GM21528 (cell line): ENCODE measurements at regions not wholly inside any gene's neighbourhood (a gene's known extent, or its start where the extent isn't known, plus 50 kb on each side); places are given as distances from the start of the nearest gene placed in this dataset.

Experiments
- ATAC-seq: cut with Tn5 transposase; IDR thresholded peaks from one replicate; pipeline ENCODE4 v1.9.1; 2021; ENCODE audit warnings: mild to moderate bottlenecking, moderate library complexity; ENCODE audit not compliant: unreplicated experiment, low FRiP score

DNA sequence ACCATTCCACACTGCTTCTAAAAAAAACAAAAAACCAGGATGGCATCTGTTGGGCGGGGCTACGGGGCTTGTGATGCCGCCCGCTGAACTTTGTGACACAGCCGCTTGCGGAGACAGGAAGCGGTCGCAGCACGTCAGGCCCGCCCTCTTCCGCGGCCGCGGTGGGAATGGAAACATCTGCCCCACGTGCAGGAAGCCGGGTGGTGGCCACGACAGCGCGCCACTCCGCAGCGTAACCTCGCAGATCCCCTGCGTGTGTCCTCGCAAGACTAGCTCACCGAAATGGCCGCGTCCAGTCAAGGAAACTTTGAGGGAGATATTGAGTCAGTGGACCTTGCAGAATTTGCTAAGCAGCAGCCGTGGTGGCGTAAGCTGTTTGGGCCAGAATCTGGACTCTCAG is 168.5 kb downstream of the SUCLG1 start:
- no peak for ATAC-seq

DNA sequence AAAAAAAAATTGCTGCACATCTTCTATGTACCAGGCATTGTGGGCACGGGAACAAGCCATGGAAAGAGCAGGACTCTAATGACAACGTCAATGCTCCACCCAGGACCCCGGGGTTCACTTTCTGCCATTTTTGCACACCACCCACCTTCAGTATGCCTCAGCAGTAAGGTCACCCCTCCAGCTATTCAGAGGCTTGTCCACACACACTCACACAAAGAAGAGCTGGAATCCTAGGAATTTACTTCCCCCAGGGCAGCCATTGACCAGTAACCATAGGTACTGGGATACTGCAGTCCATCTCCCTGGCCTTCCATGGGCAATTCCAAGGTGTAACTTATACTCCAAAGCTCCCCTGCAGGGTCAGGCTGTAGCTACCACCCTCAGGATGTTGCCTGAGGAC is 170.8 kb downstream of the SUCLG1 start:
- no peak for ATAC-seq

DNA sequence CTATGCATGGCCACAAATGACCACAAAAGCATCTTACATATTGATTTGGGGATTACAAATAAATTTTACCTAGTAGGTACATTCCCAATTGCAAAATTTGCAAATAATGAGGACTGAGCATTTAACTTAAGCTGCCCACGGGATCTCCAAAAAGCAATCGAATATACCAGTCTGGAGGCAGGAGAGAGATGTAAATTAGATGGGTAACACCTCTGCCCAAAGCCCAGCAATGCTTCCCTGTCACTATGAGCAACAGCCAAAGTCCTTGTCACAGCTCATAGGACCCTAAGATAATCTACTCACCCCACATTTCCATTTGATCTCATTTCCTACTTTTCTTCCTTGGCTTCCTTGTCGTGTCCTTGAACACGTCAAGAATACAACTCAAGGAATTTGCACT is 172.2 kb downstream of the SUCLG1 start:
- no peak for ATAC-seq

DNA sequence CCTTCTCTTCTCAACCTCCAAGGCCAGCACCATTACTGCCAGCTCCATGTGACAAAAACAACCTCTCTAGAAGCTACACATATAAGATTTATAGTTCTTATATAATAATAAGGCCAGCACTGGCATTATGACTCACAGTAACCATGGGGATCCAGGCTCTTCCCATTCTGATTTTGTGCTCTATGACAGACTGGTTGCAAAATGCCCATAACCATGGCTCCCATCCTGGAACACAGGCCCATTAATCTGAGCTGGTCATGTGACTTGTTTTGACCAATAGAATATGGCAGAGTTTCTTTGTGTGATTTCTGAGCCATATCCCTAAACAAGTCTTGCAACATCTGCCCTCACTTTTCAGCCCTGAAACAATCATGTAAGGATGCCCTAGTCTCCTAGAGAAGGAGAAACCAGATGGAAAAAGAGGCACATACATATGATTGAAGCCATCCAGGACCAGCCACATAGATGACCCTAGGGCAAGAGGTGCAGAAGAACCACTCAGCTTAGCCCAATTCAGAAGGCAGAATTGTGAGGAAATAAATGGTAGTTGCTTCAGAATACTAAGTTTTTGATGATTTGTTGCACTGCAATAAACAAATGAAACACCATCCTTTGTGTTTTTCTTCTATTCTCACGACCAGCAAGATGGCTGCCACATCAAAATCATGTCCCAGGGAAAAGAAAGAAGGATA is 173.9 kb downstream of the SUCLG1 start:
- ATAC-seq: no peak

DNA sequence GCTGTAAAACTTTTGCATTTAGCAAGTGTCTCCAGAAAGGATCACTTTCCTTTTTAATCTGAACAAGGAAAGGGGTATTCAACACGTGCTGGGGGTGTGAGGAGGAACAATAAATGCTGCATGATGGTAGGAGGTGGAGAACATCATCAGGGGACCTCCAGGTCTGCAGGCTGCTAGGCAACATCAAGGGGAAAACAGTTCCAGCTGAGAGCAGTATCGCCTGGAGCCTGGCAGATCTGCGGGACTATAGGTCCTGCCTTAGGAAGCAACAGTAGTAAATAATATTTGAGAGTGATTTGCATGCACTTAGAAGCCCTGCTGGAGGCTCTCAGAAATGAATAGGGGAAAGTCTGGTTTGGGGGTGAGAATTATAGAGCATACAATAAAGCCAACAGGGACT is 175.6 kb downstream of the SUCLG1 start:
- no peak for ATAC-seq

- ATAC-seq: no peak
Observed at GRCh38 chr2:84281510-84281909, 177.6 kb downstream of the SUCLG1 start.

DNA sequence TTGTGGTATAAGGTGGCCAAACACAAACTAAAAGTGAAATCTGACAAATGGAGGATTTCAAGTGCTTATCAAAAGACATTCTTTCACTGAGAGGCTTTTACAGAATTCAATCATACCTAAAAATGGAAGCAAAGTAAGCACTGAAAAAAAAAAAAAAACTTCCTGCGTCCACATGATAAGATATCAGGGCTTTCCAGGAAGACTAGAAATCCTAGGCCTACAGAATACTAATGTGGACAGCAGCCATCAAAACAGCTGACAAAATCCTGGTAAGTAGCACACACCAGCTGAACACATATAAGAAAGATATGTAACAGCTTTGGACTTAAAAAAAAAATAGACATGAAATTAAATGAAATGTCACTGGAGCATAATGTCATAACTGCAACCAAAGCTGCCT is 178.2 kb downstream of the SUCLG1 start:
- no peak for ATAC-seq

GRCh38 chr2:84278386-84278785 is 180.7 kb downstream of the SUCLG1 start:
- no peak for ATAC-seq

DNA sequence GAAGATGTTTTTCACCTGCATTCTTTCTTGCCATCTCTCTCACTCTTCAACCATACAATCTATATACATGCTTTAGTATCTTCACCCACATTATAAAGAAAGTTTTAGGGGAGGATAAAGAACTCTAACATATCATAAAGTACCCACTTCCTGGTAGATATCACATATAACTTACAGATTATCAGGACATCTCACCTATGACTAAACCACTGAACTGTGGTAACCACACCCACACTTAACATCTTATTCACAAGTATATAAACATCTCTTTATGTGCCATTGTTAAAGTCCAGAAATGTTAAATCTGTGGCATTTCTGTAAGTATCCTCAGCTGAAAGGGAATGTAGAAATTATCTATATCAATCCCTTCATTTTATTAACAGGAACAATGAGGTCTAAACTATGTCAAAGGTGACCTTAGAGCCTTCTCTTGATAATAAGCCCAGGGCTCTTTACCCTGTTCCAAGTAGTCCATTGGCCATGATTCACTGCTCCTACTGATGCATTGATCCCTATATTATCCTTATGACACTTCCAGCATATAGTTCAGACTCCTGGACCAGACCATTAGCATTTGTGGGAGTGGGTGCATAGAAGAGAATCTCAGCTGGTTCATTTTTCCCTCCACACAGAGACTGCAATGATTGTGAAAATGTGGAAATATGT is 182.4 kb downstream of the SUCLG1 start:
- ATAC-seq: no peak

- no peak for ATAC-seq
Observed at GRCh38 chr2:84273406-84273805, 185.7 kb downstream of the SUCLG1 start.

DNA sequence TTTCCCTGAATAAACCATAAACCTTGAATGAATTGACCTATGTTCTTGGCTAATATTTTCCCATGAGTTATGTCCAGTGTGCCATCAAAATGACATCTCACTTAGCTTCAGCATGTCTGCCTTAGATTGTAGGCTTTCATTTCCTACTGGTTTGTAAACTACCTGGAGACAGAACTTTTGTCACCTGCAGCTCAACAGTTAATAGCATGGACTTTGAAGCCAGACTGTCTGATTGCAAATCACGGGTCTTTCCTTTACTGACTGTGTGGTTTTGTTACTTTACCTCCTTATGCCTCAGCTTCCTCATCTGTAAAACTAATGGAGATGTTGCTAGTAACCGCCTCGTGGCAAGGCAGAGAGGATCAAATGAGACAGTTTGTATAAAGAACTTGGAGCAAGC is 187.1 kb downstream of the SUCLG1 start:
- ATAC-seq: no peak

DNA sequence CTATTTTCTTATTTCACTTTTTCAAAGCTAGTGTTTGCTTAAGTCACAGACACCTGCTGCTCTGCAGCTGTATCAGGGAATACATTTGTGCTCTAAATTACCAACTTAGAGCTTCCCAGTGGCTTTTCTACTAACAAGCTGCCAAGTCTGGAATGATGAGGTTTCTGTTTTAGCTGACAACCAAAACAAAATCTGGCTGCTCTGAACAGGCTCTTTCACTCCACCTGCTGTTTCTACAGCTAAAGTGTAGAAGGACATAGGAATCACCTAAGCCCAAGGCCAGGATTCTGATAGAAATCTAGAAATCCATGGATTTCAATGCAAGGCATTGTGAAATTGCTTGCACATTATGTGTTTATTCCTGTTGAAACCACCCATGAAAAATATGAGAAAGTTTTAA is 201.2 kb downstream of the SUCLG1 start:
- no peak for ATAC-seq

GRCh38 chr2:84251651-84252302 is 207.3 kb downstream of the SUCLG1 start:
- no peak for ATAC-seq

DNA sequence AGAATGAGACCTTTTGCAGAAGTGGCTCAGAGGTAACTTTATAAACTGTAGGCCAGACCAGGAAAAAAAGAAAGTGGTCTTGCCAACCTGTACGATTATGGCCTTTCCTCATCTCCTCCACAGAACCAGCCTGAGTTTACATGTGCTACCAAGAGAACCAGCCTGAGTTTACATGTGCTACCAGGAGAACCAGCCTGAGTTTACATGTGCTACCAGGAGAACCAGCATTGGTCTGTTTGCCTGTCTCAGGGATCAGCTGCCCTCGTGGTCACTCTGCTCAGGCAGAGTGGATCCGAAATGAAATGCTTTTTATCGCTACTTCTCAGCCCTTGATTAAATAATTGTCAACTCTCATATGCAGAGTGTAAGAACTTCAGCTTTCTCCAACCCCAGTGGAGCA is 209.9 kb downstream of the SUCLG1 start:
- ATAC-seq: no peak

DNA sequence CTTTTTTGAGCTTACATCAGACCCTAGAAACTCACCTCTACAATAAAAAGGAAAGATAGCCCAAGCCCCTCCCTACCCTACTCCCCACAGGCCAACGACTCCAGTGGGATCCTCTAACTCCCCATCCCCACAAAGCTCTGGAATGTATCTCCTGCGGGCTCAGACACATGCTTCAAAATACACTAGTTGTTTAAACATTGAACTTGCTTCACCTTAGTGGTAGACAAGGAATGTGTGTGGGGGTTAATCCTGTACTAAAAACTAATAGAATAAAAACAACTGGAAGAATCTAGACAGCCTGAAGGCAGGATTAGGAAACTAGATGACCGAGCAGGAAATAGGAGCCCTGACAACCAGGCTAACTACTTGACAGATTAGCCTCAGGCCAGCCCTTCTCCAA is 211.5 kb downstream of the SUCLG1 start:
- ATAC-seq: no peak

DNA sequence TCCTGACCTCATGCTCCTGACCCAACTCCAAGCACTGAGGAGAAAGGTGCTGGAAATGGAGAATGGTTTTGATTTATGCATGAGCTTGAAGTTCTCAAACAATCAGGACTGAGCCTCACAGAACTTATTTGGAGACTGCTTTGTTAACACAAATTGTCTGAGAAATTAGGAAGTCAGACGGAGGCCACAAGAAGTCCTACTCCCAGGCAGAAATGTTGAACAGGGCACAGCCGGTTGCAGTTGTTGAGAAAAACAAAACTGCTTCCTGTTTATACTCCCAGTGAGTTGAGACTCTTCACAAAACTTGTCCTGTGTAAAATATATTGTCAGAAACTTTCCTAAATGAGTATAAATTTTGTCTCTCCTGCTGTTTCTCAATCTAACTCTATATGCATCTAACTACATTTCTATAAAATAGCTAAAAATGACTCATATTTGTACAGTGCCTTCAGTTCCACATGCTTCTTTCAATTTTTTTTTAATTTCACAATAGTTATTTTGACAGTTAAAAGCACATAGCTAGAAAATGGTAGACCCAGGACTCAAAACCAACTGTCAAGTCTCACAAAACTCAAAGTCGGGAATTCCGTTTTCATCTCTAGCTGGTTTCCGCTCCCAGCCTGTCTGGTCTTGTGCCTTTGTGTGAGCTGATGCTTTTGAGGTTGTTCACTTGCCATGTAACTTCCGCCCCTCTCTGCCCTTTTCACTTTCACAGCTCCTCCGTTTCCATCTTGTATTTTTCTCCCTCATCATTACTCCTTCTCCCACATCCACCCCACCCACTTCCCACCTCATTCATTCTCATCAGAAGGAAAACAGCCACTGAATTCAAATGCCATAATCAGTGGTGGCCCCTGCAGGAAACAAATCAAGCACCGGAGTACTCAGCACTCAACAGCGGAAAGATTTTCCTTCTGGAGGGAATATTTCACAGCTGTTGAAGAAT is 215.0 kb downstream of the SUCLG1 start:
- no peak for ATAC-seq

DNA sequence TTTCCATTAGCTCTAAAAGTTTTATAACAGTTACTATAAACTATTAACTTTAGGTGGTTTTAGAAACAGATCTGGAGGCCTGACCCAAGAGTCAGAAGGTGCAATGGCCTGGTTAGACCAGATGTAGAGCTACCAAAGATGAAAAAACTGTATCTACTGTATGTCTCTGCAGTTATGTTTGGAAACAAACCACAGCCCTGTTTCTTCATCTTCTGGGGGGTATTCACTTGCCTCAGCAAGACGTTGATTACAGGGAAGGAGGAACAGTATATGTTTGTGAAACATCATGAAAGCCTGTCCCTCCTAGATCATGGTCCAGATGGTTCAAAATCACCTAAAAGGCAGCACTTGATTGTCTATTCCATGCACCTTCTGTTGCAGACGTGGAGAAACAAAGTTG is 220.2 kb downstream of the SUCLG1 start:
- no peak for ATAC-seq

DNA sequence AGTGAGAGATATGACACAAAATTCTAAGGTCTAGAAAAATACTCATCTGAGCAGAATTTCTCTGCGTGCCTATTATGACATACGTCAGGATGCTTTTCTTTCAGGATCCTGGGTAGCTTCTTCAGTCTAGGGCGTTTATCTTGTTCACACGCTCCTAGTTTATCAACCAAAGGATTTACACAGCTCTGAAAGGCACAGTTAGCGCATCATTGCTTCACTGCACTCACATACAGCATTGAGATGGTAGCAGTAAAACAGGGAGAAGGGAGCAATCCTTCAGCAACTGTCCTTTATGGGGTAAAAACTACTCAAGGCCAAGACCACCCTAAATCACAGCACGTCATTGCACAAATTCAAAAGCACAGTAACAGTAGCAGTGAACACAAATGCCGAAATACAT is 222.8 kb downstream of the SUCLG1 start:
- no peak for ATAC-seq

- ATAC-seq: no peak
Observed at GRCh38 chr2:84234103-84234502, 225.0 kb downstream of the SUCLG1 start.

DNA sequence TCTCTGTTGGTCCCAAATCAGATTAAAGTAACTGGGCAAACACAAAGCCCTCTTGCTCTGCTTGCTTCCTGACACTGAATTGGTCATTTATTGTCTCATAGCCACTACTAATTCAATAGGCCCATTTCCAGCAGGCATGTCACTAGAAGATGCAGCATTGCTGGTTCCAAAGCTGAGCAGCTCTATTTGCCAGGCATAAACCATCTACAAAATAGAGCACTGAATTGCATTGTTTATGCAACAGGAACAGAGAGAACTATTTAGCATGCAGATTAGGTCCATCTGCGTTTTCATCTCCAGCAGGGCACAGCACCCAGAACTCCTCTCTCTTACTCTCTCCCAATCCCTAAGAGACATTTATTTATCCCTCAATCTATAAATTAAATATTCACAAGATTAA is 227.6 kb downstream of the SUCLG1 start:
- ATAC-seq: no peak

- no peak for ATAC-seq
Observed at GRCh38 chr2:84224121-84224520, 235.0 kb downstream of the SUCLG1 start.
